H9 (cell line): ENCODE measurements at regions not wholly inside any gene's neighbourhood (a gene's known extent, or its start where the extent isn't known, plus 50 kb on each side); places are given as distances from the start of the nearest gene placed in this dataset.

Experiments used
- DNase-seq: peaks from one replicate; pipeline ENCODE4 v3.0.0-alpha.2; 2017
- H2AFZ ChIP-seq: one replicate; pipeline ENCODE4 v1.6.1; 2013; ENCODE audit warnings: mild to moderate bottlenecking, low read length, control low read depth, moderate library complexity
- H2AK5ac ChIP-seq: 2 replicates; pipeline ENCODE4 v1.6.1; 2013; ENCODE audit warnings: low read length, control low read depth, mixed read lengths; ENCODE audit not compliant: insufficient read length
- H2BK120ac ChIP-seq: one replicate; pipeline ENCODE4 v1.6.1; 2013; ENCODE audit warnings: low read depth, mild to moderate bottlenecking, low read length, control low read depth, inconsistent platforms; ENCODE audit not compliant: poor library complexity, severe bottlenecking
- H2BK12ac ChIP-seq: 2 replicates; pipeline ENCODE4 v1.6.1; 2013; ENCODE audit warnings: low read length, control low read depth, mixed read lengths, low read depth; ENCODE audit not compliant: insufficient read length
- H2BK15ac ChIP-seq: 2 replicates; pipeline ENCODE4 v1.6.1; 2013; ENCODE audit warnings: low read depth, low read length, control low read depth
- H2BK20ac ChIP-seq: one replicate; pipeline ENCODE4 v1.6.1; 2013; ENCODE audit warnings: low read depth, mild to moderate bottlenecking, low read length, control low read depth, inconsistent platforms; ENCODE audit not compliant: poor library complexity, severe bottlenecking
- H2BK5ac ChIP-seq: 2 replicates; pipeline ENCODE4 v1.6.1; 2013; ENCODE audit warnings: low read length, control low read depth, mixed read lengths; ENCODE audit not compliant: insufficient read length
- H3K14ac ChIP-seq: 2 replicates; pipeline ENCODE4 v1.6.1; 2013; ENCODE audit warnings: low read length, control low read depth; ENCODE audit not compliant: insufficient read depth
- H3K18ac ChIP-seq: 2 replicates; pipeline ENCODE4 v1.6.1; 2013; ENCODE audit warnings: low read depth, mild to moderate bottlenecking, mixed read lengths, low read length, control low read depth; ENCODE audit not compliant: insufficient read length
- H3K23ac ChIP-seq: 2 replicates; pipeline ENCODE4 v1.6.1; 2013; ENCODE audit warnings: low read length, control low read depth, mixed read lengths, low read depth; ENCODE audit not compliant: insufficient read length
- H3K23me2 ChIP-seq: 2 replicates; pipeline ENCODE4 v1.6.1; 2013; ENCODE audit warnings: low read depth, mild to moderate bottlenecking, mixed read lengths, low read length, control low read depth; ENCODE audit not compliant: insufficient read length, poor library complexity, severe bottlenecking
- H3K27ac ChIP-seq: 2 replicates; pipeline ENCODE4 v1.5.1; 2013; ENCODE audit warnings: low read length, control low read depth, mixed read lengths, low read depth; ENCODE audit not compliant: insufficient read length
- H3K27me3 ChIP-seq: 2 replicates; pipeline ENCODE4 v1.6.1; 2013; ENCODE audit warnings: low read length, control low read depth, inconsistent platforms; ENCODE audit not compliant: insufficient read depth
- H3K4ac ChIP-seq: 2 replicates; pipeline ENCODE4 v1.6.1; 2013; ENCODE audit warnings: low read depth, mild to moderate bottlenecking, control low read depth, inconsistent platforms, low read length, moderate library complexity
- H3K4me1 ChIP-seq: 2 replicates; pipeline ENCODE4 v1.6.1; 2013; ENCODE audit warnings: low read length, control low read depth, inconsistent platforms; ENCODE audit not compliant: insufficient read depth
- H3K4me2 ChIP-seq: 2 replicates; pipeline ENCODE4 v1.6.1; 2013; ENCODE audit warnings: low read length, control low read depth, mixed read lengths; ENCODE audit not compliant: insufficient read length, insufficient read depth
- H3K56ac ChIP-seq: 2 replicates; pipeline ENCODE4 v1.6.1; 2013; ENCODE audit warnings: low read depth, mild to moderate bottlenecking, mixed read lengths, low read length, control low read depth; ENCODE audit not compliant: insufficient read length
- H3K79me1 ChIP-seq: 2 replicates; pipeline ENCODE4 v1.6.1; 2013; ENCODE audit warnings: low read depth, mild to moderate bottlenecking, moderate library complexity, low read length, control low read depth, inconsistent platforms; ENCODE audit not compliant: insufficient read depth, poor library complexity, severe bottlenecking
- H3K79me2 ChIP-seq: 2 replicates; pipeline ENCODE4 v1.6.1; 2013; ENCODE audit warnings: low read length, control low read depth, inconsistent platforms; ENCODE audit not compliant: insufficient read depth
- H3K9ac ChIP-seq: 2 replicates; pipeline ENCODE4 v1.6.1; 2013; ENCODE audit warnings: low read length, control low read depth, mixed read lengths; ENCODE audit not compliant: insufficient read length; ENCODE audit errors: extremely low read depth
- H3K9me3 ChIP-seq: one replicate; pipeline ENCODE4 v1.6.1; 2013; ENCODE audit warnings: low read depth, low read length, inconsistent platforms; ENCODE audit not compliant: control insufficient read depth
- H3T11ph ChIP-seq: one replicate; pipeline ENCODE4 v1.6.1; 2013; ENCODE audit warnings: mild to moderate bottlenecking, low read length, control low read depth, inconsistent platforms
- H4K20me1 ChIP-seq: one replicate; pipeline ENCODE4 v1.6.1; 2013; ENCODE audit not compliant: control insufficient read depth, insufficient read length, insufficient read depth
- H4K5ac ChIP-seq: 2 replicates; pipeline ENCODE4 v1.6.1; 2013; ENCODE audit warnings: low read depth, mild to moderate bottlenecking, mixed read lengths, low read length, control low read depth; ENCODE audit not compliant: insufficient read length
- H4K8ac ChIP-seq: replicated peaks from 2 replicates; pipeline ENCODE4 v1.6.1; 2013; ENCODE audit warnings: low read length, control low read depth, mixed read lengths, low read depth; ENCODE audit not compliant: insufficient read length
- H4K91ac ChIP-seq: 2 replicates; pipeline ENCODE4 v1.6.1; 2013; ENCODE audit warnings: low read depth, mild to moderate bottlenecking, moderate library complexity, mixed read lengths, low read length, control low read depth; ENCODE audit not compliant: insufficient read length
- H3K27ac Mint-ChIP-seq, 3 experiments: 2 replicates in 2 of 3; 3 replicates in 1 of 3; pipeline ENCODE4 v1.8.0; 2020 to 2021; ENCODE audit warnings: mixed read lengths in 3 of 3, mild to moderate bottlenecking in 1 of 3, moderate library complexity in 1 of 3
- H3K27me3 Mint-ChIP-seq: 2 replicates; pipeline ENCODE4 v1.8.0; 2021; ENCODE audit warnings: low read depth, mild to moderate bottlenecking, moderate library complexity, mixed read lengths
- H3K36me3 Mint-ChIP-seq, 3 experiments: 2 replicates in 2 of 3; 3 replicates in 1 of 3; pipeline ENCODE4 v1.8.0; 2020 to 2021; ENCODE audit warnings: low read depth in 3 of 3, mixed read lengths in 3 of 3; ENCODE audit not compliant: insufficient read depth in 1 of 3
- H3K4me1 Mint-ChIP-seq, 2 experiments: 2 replicates each; pipeline ENCODE4 v1.8.0; 2020; ENCODE audit warnings: mixed read lengths in 2 of 2
- H3K4me3 Mint-ChIP-seq, 2 experiments: 2 replicates in 1 of 2; 3 replicates in 1 of 2; pipeline ENCODE4 v1.8.0; 2020 to 2021; ENCODE audit warnings: mild to moderate bottlenecking in 2 of 2, mixed read lengths in 2 of 2, moderate library complexity in 1 of 2
- H3K9me3 Mint-ChIP-seq, 2 experiments: 2 replicates in 1 of 2; 3 replicates in 1 of 2; pipeline ENCODE4 v1.8.0; 2020; ENCODE audit warnings: mild to moderate bottlenecking in 2 of 2, mixed read lengths in 2 of 2, moderate library complexity in 1 of 2
- WGBS: extraction: QIAGEN DNeasy Blood & Tissue Kit; methylation state at CpG from one replicate; pipeline ENCODE4 v1.1.7; 2013; ENCODE audit warnings: missing lambda C conversion rate, low lambda C conversion rate, mixed read lengths; ENCODE audit not compliant: insufficient read length; ENCODE audit errors: extremely low coverage; 5-methylcytosine and 5-hydroxymethylcytosine counted together
- TF ChIP-seq, protein P1 (sequence below): fragments of 200-600 bp; sonication (generic); conservative IDR thresholded peaks from 3 replicates; pipeline ENCODE4 v1.8.0; 2021; ENCODE audit warnings: antibody characterized with exemption, mild to moderate bottlenecking

DNA sequence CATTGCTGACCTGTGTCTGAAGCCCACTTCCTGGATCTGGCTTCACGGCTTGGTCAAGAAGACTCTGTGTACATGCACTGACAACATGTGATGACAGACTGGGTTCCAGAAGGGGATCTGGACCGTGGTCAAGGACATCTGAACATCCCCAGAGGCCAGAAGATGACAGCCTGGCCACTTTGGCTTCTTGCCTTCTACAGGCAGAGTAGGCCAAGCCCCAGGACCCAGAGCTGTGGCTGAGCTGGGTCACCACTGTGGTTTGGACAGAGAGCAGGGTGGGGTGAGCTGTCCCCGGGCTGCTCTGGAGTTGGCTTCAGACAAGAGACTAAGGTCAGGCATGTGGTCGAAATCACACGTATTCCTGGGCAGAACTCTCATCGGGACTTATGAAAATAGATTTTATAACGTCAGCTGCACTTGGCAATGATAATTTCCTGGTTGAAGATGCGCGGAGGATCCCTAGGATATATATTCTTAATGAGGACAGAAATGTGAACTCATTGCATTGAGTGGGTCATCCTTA lies 114.1 kb upstream of the FRMD4B start:
- H3K9me3 ChIP-seq = no peaks in the 10 kb centered on the region
- no peak overlapping the region for H3K27ac ChIP-seq
- H3K56ac ChIP-seq = no peak overlapping the region
- H2AFZ ChIP-seq = no peak overlapping the region
- no peak overlapping the region for H4K8ac ChIP-seq
- no CpG with 5 or more reads among the region's 9 CpGs for WGBS
- no peak overlapping the region for H2BK12ac ChIP-seq
- DNase-seq = no peak
- H3K4me1 Mint-ChIP-seq = no peaks in the 10 kb centered on the region; a peak in 1 of 4 replicates
- no peak overlapping the region for H3T11ph ChIP-seq
- H3K23ac ChIP-seq = no peak overlapping the region
- no peak overlapping the region; the same call in 1 of the 2 replicates for H3K14ac ChIP-seq
- no peak overlapping the region for H2BK120ac ChIP-seq
- H3K36me3 Mint-ChIP-seq = no peaks in the 10 kb centered on the region
- H4K20me1 ChIP-seq = no peaks in the 10 kb centered on the region
- no peak overlapping the region for H4K5ac ChIP-seq
- no peak overlapping the region for H2AK5ac ChIP-seq
- H3K27me3 Mint-ChIP-seq = no peaks in the 10 kb centered on the region; the same call in 1 of the 2 replicates
- H2BK5ac ChIP-seq = no peak overlapping the region
- no peaks in the 10 kb centered on the region for H3K27me3 ChIP-seq
- H3K4ac ChIP-seq = no peak overlapping the region
- no peak overlapping the region for H3K18ac ChIP-seq
- H2BK20ac ChIP-seq = no peak overlapping the region
- H3K23me2 ChIP-seq = no peaks in the 10 kb centered on the region
- H3K27ac Mint-ChIP-seq = no peak overlapping the region; a peak in 1 of 7 replicates
- H3K79me2 ChIP-seq = 0 out of 2 replicates have a peak, but pooled peaks cover 1% of the 10 kb centered on the region
- H3K9ac ChIP-seq = no peak overlapping the region
- no peak overlapping the region for H2BK15ac ChIP-seq
- H3K4me3 Mint-ChIP-seq = no peak overlapping the region
- H3K9me3 Mint-ChIP-seq = no peaks in the 10 kb centered on the region
- H4K91ac ChIP-seq = no peak overlapping the region
- no peaks in the 10 kb centered on the region for H3K4me1 ChIP-seq
- TF ChIP-seq, protein P1, sequence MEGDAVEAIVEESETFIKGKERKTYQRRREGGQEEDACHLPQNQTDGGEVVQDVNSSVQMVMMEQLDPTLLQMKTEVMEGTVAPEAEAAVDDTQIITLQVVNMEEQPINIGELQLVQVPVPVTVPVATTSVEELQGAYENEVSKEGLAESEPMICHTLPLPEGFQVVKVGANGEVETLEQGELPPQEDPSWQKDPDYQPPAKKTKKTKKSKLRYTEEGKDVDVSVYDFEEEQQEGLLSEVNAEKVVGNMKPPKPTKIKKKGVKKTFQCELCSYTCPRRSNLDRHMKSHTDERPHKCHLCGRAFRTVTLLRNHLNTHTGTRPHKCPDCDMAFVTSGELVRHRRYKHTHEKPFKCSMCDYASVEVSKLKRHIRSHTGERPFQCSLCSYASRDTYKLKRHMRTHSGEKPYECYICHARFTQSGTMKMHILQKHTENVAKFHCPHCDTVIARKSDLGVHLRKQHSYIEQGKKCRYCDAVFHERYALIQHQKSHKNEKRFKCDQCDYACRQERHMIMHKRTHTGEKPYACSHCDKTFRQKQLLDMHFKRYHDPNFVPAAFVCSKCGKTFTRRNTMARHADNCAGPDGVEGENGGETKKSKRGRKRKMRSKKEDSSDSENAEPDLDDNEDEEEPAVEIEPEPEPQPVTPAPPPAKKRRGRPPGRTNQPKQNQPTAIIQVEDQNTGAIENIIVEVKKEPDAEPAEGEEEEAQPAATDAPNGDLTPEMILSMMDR = no peak
- H3K4me2 ChIP-seq = no peak overlapping the region
- H3K79me1 ChIP-seq = no peaks in the 10 kb centered on the region
